ENCODE measurements at regions not wholly inside any gene's neighbourhood (a gene's known extent, or its start where the extent isn't known, plus 50 kb on each side); places are given as distances from the start of the nearest gene placed in this dataset.
"Not testable (repeated sequence)": the region's sequence is repeated elsewhere in the genome, so short reads cannot be mapped to it uniquely, and the experiment has no call there.

- Histone ChIP-seq H3K9me3 (ENCODE audit: control insufficient read depth, insufficient read depth, low read depth, low read length) (no peaks in the 10 kb centered on the region), H3K27ac (ENCODE audit: extremely low read depth, low read depth, low read length) (no peak overlapping the region), H3K4me3 (ENCODE audit: low read depth, low read length) (no peak overlapping the region), H3K4me1 (ENCODE audit: control insufficient read depth, insufficient read depth, low read length) (no peaks in the 10 kb centered on the region), H3K36me3 (ENCODE audit: control insufficient read depth in 2 of 2, insufficient read depth in 1 of 2, low read length in 2 of 2) (no peaks in the 10 kb centered on the region)
- no peak for TF ChIP-seq ZNF747 (tag by site-specific recombination; IDR thresholded peaks at IDR 0.05)
- TF ChIP-seq ZNF548 (tag by site-specific recombination; IDR thresholded peaks at IDR 0.05), result no peak
- TF ChIP-seq ZNF660 (tag by site-specific recombination; IDR thresholded peaks at IDR 0.05), result no peak
- TF ChIP-seq ZNF324 (tag by site-specific recombination; IDR thresholded peaks at IDR 0.05), result no peak
- TF ChIP-seq ZNF214 (tag by site-specific recombination; IDR thresholded peaks at IDR 0.05; ENCODE audit: borderline replicate concordance), result no peak
- TF ChIP-seq ZNF530 (tag by site-specific recombination; IDR thresholded peaks at IDR 0.05; ENCODE audit: low read depth), result no peak
- no peak for TF ChIP-seq ZNF404 (tag by site-specific recombination; IDR thresholded peaks at IDR 0.05)
- no peak for TF ChIP-seq WT1 (tag by site-specific recombination; IDR thresholded peaks at IDR 0.05)
- ChIA-PET CTCF (interaction anchor here (0.6 to 1.3 kb wide), 6 partner anchors 17 to 248 kb away, joined by 3 to 5 read pairs (median 3); partner anchors contain the start of gene OLFML3), POLR2A (no interaction called here)
These were observed 55.5 kb downstream of the OLFML3 start for GRCh38 chr1:114034567-114035303.

GRCh38 chr1:114035304-114035700 is 56.0 kb downstream of the OLFML3 start:
- Histone ChIP-seq H3K36me3 (ENCODE audit: control insufficient read depth in 2 of 2, insufficient read depth in 1 of 2, low read length in 2 of 2) (no peaks in the 10 kb centered on the region), H3K4me1 (ENCODE audit: control insufficient read depth, insufficient read depth, low read length) (no peaks in the 10 kb centered on the region), H3K27ac (ENCODE audit: extremely low read depth, low read depth, low read length) (no peak overlapping the region), H3K9me3 (ENCODE audit: control insufficient read depth, insufficient read depth, low read depth, low read length) (no peaks in the 10 kb centered on the region), H3K4me3 (ENCODE audit: low read depth, low read length) (no peak overlapping the region)
- POLR2A ChIA-PET, result no interaction called here
- CTCF ChIA-PET, result interaction anchor here (0.6 to 1.3 kb wide), 6 partner anchors 16 to 248 kb away, joined by 3 to 5 read pairs (median 3); partner anchors contain the start of gene OLFML3
- TF ChIP-seq ZNF560 (tag by site-specific recombination; IDR thresholded peaks at IDR 0.05; ENCODE audit: borderline replicate concordance) (no peak), ZEB2 (tag by site-specific recombination; IDR thresholded peaks at IDR 0.05) (no peak), SETDB1 (IDR thresholded peaks at IDR 0.05; ENCODE audit: insufficient read length, low read length) (no peak), ZSCAN18 (tag by site-specific recombination; IDR thresholded peaks at IDR 0.05) (no peak), ZNF416 (tag by site-specific recombination; IDR thresholded peaks at IDR 0.05) (no peak), ZNF704 (tag by site-specific recombination; IDR thresholded peaks at IDR 0.05) (no peak)

- H3K4me1 ChIP-seq (ENCODE audit: control insufficient read depth, insufficient read depth, low read length); H3K9me3 ChIP-seq (ENCODE audit: control insufficient read depth, insufficient read depth, low read depth, low read length); POLR2A ChIA-PET; H3K27ac ChIP-seq (ENCODE audit: extremely low read depth, low read depth, low read length); H3K4me3 ChIP-seq (ENCODE audit: low read depth, low read length); H3K36me3 ChIP-seq (ENCODE audit: control insufficient read depth in 2 of 2, insufficient read depth in 1 of 2, low read length in 2 of 2): not testable (repeated sequence)
- CTCF ChIA-PET, result interaction anchor here (0.6 kb wide), 1 partner anchor 27 kb away, joined by 3 read pairs; no protein-coding TSS in a partner anchor
These were observed 57.8 kb downstream of the OLFML3 start for GRCh38 chr1:114036841-114037630.

- Histone ChIP-seq H3K27ac (ENCODE audit: extremely low read depth, low read depth, low read length) (no peak overlapping the region), H3K9me3 (ENCODE audit: control insufficient read depth, insufficient read depth, low read depth, low read length) (no peaks in the 10 kb centered on the region), H3K36me3 (ENCODE audit: control insufficient read depth in 2 of 2, insufficient read depth in 1 of 2, low read length in 2 of 2) (no peaks in the 10 kb centered on the region), H3K4me1 (ENCODE audit: control insufficient read depth, insufficient read depth, low read length) (no peaks in the 10 kb centered on the region), H3K4me3 (ENCODE audit: low read depth, low read length) (no peak overlapping the region)
- POLR2A ChIA-PET, result no interaction called here
- CTCF ChIA-PET, result no interaction called here
- TF ChIP-seq KLF16 (tag by site-specific recombination; IDR thresholded peaks at IDR 0.05) (no peak), ELK4 (IDR thresholded peaks at IDR 0.05; ENCODE audit: borderline replicate concordance, low read depth, low read length) (no peak), ZNF2 (tag by site-specific recombination; IDR thresholded peaks at IDR 0.05) (no peak), PRDM10 (tag by site-specific recombination; IDR thresholded peaks at IDR 0.05) (no peak), ZNF626 (tag by site-specific recombination; IDR thresholded peaks at IDR 0.05) (no peak)
These were observed 58.3 kb downstream of the OLFML3 start for GRCh38 chr1:114037631-114037890.

Data from HEK293 (cell line).